ENCODE measurements at regions not wholly inside any gene's neighbourhood (a gene's known extent, or its start where the extent isn't known, plus 50 kb on each side); places are given as distances from the start of the nearest gene placed in this dataset.

- H3K9me3 ChIP-seq (ENCODE audit: low read length): no peaks in the 10 kb centered on the region
- peak overlapping the region; percentile 60 for H3K9ac ChIP-seq (ENCODE audit: low read length)
- peak overlapping the region; percentile 42 for H2AFZ ChIP-seq (ENCODE audit: low read depth, low read length)
- H3K4me3 ChIP-seq (ENCODE audit: low read length): peak overlapping the region; percentile 50
- no peaks in the 10 kb centered on the region for H3K36me3 ChIP-seq (ENCODE audit: insufficient read depth, low read length)
- no peaks in the 10 kb centered on the region for H3K27me3 ChIP-seq (ENCODE audit: insufficient read depth, low read depth, low read length)
- no peaks in the 10 kb centered on the region for H4K20me1 ChIP-seq (ENCODE audit: insufficient read depth)
- H3K9me2 ChIP-seq (ENCODE audit: insufficient read depth, low read length): no peaks in the 10 kb centered on the region
- TF ChIP-seq POLR2AphosphoS5 (IDR thresholded peaks at IDR 0.05) (no peak), EP300 (conservative IDR thresholded peaks at IDR 0.05; ENCODE audit: poor library complexity, severe bottlenecking) (no peak), REST (IDR thresholded peaks at IDR 0.05; ENCODE audit: borderline replicate concordance) (no peak), RAD21 (conservative IDR thresholded peaks at IDR 0.05) (no peak), EZH2 (IDR thresholded peaks at IDR 0.05; ENCODE audit: borderline replicate concordance, insufficient read depth, low read length, poor library complexity, severe bottlenecking) (no peak), SMC3 (conservative IDR thresholded peaks at IDR 0.05; ENCODE audit: poor library complexity) (no peak), MXI1 (conservative IDR thresholded peaks at IDR 0.05; ENCODE audit: poor library complexity, severe bottlenecking) (no peak), CTCF (IDR thresholded peaks at IDR 0.05; ENCODE audit: poor library complexity, severe bottlenecking) (no peak), TAF1 (IDR thresholded peaks at IDR 0.05; ENCODE audit: low read depth) (no peak)
- peaks cover 5% of the 10 kb centered on the region for H3K79me2 ChIP-seq (replicated peaks; ENCODE audit: insufficient read depth, low read length)
- H3K4me2 ChIP-seq (ENCODE audit: low read length): peak overlapping the region; percentile 72
- H3K27ac ChIP-seq (ENCODE audit: low read length): peak overlapping the region; percentile 90
- H3F3A ChIP-seq (ENCODE audit: insufficient read depth, low read length, poor library complexity, severe bottlenecking): peaks cover 6% of the 10 kb centered on the region
These were observed 264.8 kb downstream of the PTPRC start for GRCh38 chr1:198903621-198904020.

- no peaks in the 10 kb centered on the region for H3K27me3 ChIP-seq (ENCODE audit: insufficient read depth, low read depth, low read length)
- H2AFZ ChIP-seq (ENCODE audit: low read depth, low read length): no peak overlapping the region
- no peaks in the 10 kb centered on the region for H4K20me1 ChIP-seq (ENCODE audit: insufficient read depth)
- no peak overlapping the region for H3K4me3 ChIP-seq (ENCODE audit: low read length)
- H3K79me2 ChIP-seq (replicated peaks; ENCODE audit: insufficient read depth, low read length): peaks cover 5% of the 10 kb centered on the region
- no peaks in the 10 kb centered on the region for H3K36me3 ChIP-seq (ENCODE audit: insufficient read depth, low read length)
- H3K4me2 ChIP-seq (ENCODE audit: low read length): no peak overlapping the region
- H3K27ac ChIP-seq (ENCODE audit: low read length): no peak overlapping the region
- H3K9me2 ChIP-seq (ENCODE audit: insufficient read depth, low read length): no peaks in the 10 kb centered on the region
- no peak overlapping the region for H3K9ac ChIP-seq (ENCODE audit: low read length)
- H3K9me3 ChIP-seq (ENCODE audit: low read length): no peaks in the 10 kb centered on the region
- no peak for TF ChIP-seq REST (IDR thresholded peaks at IDR 0.05; ENCODE audit: borderline replicate concordance)
- TF ChIP-seq TAF1 (IDR thresholded peaks at IDR 0.05; ENCODE audit: low read depth): no peak
- no peak for TF ChIP-seq SMC3 (conservative IDR thresholded peaks at IDR 0.05; ENCODE audit: poor library complexity)
- no peak for TF ChIP-seq EZH2 (IDR thresholded peaks at IDR 0.05; ENCODE audit: borderline replicate concordance, insufficient read depth, low read length, poor library complexity, severe bottlenecking)
- no peak for TF ChIP-seq RAD21 (conservative IDR thresholded peaks at IDR 0.05)
- TF ChIP-seq MXI1 (conservative IDR thresholded peaks at IDR 0.05; ENCODE audit: poor library complexity, severe bottlenecking): no peak
- no peak for TF ChIP-seq EP300 (conservative IDR thresholded peaks at IDR 0.05; ENCODE audit: poor library complexity, severe bottlenecking)
- TF ChIP-seq POLR2AphosphoS5 (IDR thresholded peaks at IDR 0.05): no peak
- no peak for TF ChIP-seq CTCF (IDR thresholded peaks at IDR 0.05; ENCODE audit: poor library complexity, severe bottlenecking)
- peaks cover 6% of the 10 kb centered on the region for H3F3A ChIP-seq (ENCODE audit: insufficient read depth, low read length, poor library complexity, severe bottlenecking)
These were observed 265.5 kb downstream of the PTPRC start for GRCh38 chr1:198904321-198904720.

All from neural cell (in vitro differentiated cells).